HT1080 (cell line): ENCODE measurements at regions not wholly inside any gene's neighbourhood (a gene's known extent, or its start where the extent isn't known, plus 50 kb on each side); places are given as distances from the start of the nearest gene placed in this dataset.
"Not testable (repeated sequence)": the region's sequence is repeated elsewhere in the genome, so short reads cannot be mapped to it uniquely, and the experiment has no call there.

Experiments used
- DNase-seq: peaks from one replicate; pipeline ENCODE4 v3.0.0-alpha.2; 2015; ENCODE audit warnings: low read depth

DNA sequence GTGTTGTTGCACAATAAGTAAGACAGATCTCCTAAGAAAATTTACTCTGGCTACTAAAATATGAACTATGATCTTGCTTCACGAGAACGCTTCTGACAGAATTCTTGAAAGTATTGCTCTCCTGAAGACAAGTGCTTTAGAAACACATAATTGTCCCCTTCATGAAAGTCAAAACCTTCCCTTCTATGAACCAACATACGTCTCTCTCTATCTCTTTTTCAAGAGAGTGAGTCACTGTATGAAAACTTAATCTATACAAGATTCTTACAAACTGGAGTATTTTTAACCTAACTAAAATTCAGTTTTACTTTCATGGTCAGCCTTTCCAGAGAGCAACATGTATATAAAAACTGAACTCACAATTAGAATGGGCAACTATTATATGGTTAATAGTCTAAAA, 688.0 kb upstream of the CTNND2 start:
- DNase-seq, result no peak

DNA sequence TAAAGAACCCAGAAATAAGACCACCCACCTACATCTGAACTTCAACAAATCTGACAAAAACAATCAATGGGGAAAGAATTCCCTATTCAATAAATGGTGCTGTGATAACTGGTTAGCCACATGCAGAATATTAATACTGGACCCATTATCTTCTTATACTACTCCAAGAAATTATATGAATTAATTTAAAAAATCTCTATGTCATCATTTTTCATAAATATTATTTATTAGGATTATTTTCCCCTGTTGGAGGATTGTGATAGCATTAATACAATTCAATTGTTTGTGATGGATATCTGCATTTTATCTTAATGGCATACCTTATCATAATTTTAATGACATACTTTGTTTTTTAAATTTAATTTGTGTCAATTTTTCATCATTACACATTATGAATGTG, 682.2 kb upstream of the CTNND2 start:
- DNase-seq, result no peak

DNA sequence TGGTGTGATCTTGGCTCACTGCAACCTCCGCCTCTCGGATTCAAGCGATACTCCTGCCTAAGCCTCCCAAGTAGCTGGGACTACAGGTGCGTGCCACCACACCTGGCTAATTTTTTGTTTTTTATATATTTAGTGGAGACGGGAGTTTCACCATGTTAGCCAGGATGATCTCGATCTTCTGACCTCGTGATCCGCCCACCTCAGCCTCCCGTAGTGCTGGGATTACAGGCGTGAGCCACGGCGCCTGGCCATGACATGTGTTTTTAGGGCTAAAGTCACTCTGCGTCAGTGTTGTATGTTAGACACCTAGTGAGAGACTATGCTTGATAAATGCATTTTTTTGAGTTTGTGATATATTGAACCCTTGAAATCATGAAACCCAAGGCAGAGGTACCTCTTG, 674.6 kb upstream of the CTNND2 start:
- not testable (repeated sequence) for DNase-seq

DNA sequence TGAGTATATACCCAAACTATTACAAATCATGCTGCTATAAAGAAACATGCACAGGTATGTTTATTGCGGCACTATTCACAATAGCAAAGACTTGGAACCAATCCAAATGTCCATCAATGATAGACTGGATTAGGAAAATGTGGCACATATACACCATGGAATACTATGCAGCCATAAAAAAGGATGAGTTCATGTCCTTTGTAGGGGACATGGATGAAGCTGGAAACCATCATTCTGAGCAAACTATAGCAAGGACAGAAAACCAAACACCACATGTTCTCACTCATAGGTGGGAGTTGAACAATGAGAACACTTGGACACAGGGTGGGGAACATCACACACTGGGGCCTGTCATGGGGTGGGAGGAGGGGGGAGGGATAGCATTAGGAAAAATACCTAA, 672.7 kb upstream of the CTNND2 start:
- not testable (repeated sequence) for DNase-seq

DNA sequence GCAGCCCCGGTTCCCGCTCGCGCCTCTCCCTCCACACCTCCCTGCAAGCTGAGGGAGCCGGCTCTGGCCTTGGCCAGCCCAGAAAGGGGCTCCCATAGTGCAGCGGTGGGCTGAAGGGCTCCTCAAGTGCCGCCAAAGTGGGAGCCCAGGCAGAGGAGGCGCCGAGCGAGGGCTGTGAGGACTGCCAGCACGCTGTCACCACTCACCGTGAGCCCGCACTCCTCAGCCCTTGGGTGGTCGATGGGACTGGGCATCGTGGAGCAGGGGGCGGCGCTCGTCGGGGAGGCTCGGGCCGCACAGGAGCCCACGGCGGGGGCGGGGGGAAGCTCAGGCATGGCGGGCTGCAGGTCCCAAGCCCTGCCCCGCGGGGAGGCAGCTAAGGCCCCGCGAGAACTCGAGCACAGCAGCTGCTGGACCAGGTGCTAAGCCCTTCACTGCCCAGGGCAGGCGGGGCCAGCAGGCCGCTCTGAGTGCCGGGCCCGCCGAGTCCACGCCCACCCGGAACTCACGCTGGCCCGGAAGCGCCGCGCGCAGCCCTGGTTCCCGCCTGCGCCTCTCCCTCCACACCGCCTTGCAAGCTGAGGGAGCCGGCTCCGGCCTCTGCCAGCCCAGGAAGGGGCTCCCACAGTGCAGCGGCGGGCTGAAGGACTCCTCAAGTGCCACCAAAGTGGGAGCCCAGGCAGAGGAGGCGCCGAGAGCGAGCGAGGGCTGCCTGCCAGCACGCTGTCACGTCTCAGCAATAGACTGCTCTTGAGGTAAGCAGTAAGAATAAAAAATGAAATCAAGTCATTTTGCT, 670.2 kb upstream of the CTNND2 start:
- not testable (repeated sequence) for DNase-seq

DNA sequence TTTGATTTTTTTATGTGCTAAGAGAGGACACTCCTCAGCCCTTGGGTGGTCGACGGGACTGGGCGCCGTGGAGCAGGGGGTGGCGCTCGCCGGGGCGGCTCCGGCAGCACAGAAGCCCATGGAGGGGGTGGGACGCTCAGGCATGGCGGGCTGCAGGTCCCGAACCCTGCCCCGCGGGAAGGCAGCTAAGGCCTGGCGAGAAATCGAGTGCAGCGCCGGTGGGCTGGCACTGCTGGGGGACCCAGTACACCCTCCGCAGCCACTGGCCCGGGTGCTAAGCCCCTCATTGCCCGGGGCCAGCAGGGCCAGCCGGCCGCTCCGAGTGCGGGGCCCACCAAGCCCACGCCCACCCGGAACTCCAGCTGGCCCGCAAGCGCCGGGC, 669.7 kb upstream of the CTNND2 start:
- not testable (repeated sequence) for DNase-seq

DNA sequence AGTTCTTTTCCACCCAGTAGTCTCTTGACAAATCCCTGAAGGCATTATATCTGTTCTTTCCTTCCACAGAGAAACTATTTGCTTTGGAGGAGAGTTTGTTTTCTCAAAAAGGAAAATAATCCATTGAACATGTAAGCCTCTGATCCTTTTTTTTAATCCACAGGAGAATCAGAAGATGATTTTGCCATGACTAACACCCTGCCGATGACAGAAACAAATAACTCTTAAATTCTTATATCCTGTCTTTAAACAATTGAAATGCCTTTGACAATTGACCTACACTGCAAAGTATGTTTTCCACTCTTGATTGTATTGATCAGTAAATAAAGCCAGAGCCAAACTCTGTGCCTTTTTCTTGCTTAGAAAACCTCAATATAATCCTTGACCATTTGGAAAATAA, 666.4 kb upstream of the CTNND2 start:
- DNase-seq, result peak; percentile 34

DNA sequence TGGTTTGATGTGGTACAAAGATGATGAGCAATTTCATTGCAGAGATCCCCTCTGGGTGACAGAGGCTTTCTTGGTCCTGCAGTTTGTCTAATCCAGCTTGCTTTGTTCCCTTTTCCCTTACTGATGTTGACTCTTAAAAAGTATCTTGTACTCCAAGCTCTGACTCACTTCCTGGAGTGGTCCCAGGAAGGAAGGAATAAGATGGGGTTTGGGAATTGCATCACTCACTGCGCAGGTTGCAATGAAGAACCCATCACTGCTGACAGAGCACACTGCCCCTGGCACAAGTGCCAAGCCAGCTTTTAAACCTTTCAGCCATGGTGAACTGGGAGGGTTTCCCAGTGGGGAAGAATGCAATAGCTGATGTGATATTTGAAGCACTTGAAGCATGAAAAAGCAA, 662.2 kb upstream of the CTNND2 start:
- peak; percentile 84 for DNase-seq

DNA sequence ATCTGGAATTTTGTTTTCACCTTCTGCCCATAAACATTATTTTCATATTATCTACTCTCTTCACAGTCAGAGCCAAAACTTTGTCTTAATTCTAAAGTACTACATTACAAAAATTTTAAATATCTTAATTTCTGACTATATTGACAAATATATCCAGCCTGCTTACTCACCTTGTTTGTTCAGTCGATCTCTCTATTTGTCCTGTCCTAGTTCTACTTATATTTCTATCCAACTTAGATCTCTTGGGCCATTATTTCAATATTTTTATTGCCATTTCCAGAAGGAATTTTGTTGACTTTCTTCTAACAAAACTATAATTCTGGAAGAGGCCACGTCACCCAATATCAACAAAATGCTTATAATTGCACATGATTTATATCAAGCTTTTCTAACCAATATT, 652.8 kb upstream of the CTNND2 start:
- DNase-seq, result no peak

DNA sequence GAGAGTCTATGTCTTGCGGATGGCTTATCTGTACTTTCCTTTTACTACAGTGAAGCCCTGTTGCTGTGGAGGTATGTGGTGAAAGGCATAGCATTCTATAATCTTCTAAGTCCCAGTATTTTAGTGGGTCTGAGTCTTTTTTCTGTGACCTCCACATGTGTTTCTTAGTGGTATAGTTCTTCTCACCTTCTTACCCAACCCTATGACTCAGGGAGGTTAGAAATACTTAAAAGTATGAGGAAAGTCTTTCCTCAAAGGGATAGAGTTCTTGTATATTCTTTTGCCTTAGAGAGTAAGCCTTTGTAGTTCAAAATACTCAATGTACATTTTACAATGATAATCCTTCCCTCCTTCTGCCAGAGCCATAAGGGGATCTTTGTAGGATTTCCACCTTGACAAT, 621.9 kb upstream of the CTNND2 start:
- DNase-seq, result peak; percentile 7

DNA sequence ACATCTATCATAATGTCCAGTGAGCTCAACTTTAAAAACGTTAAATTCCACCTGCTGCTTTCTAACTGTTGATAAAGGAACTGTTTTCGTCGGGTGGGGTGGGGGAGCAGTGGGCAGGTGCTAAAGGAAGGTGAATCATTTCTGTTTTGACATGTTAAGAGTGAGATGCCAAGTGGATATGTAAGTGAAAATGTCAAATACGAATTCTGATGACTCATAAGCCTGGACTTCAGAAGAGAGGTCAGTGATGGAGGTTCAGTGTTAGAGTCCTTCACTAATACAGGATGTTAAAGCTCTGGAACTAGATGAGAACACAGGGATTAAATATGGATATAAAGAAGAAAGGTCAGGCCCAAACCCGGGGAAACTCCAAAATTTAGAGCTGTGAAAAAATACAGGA, 617.9 kb upstream of the CTNND2 start:
- peak; percentile 89 for DNase-seq

DNA sequence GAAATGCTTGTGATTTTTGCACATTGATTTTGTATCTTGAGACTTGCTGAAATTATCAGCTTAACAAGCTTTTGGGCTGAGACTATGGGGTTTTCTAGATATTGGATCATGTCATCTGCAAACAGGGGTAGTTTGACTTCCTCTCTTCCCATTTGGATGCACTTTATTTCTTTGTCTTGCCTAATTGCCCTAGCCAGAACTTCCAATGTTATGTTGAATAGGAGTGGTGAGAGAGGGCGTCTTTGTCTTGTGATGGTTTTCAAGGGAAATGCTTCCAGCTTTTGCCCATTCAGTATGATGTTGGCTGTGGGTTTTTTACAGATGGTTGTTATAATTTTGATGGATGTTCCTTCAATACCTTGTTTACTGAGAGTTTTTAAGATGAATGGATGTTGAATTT, 600.7 kb upstream of the CTNND2 start:
- not testable (repeated sequence) for DNase-seq

DNA sequence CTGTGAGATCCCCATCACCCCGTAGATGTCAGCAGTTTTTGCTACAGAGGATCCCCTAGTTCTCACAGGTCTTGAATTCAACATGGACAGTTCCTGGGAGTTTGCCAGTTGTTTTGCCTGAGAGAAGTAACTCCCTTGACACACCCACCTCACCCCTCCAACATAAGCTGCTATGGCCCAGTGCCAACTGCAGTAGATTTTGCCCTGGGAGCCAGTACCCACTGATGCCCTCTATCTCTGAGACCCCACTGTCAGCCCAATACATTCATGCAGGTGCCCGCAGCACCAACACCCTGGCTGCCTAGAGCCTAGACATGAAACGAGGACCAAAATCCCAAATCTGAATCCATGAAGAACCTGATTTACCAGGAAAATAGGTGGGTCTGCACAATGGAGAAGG, 583.9 kb upstream of the CTNND2 start:
- no peak for DNase-seq

DNA sequence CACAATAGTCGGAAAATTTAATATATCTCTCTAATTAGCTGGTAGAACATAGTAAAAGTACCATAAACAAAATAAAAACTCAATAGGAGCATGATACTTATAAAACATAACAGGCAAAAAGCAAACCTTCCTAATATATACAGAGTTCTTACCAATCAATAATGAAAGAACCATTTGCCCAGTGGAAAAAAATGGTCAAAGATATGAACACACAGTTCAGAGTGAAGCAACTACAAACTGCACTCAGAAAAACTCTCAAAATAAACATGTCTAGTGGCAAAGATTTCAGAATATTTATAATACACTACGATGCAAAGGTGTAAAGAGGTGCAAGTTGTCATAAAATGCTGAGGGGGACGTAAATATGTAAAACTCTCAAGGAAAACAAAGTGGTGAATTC, 576.2 kb upstream of the CTNND2 start:
- no peak for DNase-seq

DNA sequence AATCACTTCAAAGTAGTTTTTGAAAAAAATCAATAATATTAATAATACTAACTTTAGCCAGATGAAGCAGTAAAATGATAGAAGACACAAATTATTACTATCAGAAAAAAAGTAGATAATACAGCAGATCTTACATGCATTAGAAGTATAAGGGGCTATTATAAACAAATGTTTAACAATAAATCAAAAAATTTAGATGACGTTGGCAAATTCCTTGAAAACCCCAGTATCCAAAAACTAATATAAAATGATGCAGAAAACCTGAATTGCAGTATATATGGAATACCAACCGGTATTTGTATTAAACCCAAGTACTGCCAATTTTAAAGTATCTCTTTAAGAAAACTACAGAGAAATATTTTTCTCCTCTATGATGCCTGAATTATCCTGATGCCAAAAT, 573.3 kb upstream of the CTNND2 start:
- DNase-seq, result no peak

DNA sequence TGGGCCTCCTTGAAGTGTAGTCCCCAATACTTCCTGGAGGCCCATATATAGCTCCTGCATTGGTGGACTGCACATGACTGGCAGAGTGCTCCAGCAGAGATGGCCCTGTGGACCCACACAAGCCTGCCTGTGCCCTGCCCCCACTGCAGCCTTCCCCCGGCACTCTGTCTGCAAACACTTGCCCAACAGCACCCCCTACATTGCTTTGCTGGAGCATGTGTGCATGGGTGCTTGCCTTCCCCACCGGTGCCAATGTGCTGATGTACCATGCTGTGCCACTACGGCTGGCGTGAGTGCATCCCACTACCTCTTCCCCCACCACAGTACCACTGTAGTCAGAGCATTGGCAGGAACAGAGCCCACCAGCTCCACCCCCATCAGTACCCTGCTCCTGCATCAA, 563.6 kb upstream of the CTNND2 start:
- DNase-seq, result no peak

DNA sequence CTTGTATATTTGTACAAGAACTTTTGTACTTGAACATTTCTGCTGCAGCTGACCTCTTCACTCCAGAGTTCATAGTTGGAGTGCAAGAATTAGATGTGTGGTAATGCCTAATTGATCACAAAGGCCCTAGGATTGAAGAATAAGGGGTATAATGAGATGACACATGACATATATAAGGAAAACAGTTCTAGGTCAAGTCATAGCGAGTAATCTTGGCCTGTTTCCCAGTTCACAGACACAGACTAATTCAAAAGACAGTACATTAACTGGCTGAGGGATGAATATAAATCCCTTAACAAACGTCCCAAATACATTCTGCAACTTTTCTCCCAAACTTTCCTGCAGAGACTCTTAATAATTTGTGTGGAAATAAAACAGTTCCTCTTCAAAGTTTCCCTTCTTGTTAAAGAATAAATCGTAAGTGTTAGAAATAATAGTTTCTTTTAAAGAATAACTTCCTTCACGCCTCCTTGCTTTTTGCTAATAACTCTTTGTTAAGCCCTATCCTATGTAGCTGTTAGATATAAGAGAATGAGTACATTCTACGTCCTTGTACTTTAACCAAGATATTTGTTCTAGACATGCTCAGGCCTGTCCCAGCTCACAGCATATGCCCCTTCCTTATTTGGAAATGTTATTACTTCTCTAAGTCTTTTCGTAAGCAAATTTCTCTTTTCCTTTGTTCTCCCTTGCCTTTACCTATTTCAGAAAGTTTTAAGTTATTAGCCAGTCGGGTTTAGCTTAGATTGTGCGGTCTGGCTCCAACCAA, 556.4 kb upstream of the CTNND2 start:
- DNase-seq, result peak; percentile 77

DNA sequence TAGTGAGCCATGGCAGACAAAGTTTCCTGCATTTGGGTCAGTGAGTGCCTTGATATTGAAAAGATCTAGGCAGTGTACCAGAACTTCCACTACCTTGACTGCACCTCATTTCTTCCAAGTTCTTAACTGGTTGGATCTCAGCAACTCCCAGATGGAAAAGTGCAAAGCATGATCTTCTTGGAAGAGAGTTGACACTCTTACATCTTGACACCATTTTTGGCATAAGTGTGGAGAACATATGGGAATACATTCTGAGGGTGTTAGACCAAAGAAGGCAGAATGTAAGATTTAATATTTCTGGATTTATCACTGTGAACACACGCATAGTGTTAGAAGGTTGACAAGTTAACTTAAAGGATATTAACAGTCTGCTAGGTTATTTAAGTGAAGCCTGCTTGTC, 555.1 kb upstream of the CTNND2 start:
- no peak for DNase-seq

DNA sequence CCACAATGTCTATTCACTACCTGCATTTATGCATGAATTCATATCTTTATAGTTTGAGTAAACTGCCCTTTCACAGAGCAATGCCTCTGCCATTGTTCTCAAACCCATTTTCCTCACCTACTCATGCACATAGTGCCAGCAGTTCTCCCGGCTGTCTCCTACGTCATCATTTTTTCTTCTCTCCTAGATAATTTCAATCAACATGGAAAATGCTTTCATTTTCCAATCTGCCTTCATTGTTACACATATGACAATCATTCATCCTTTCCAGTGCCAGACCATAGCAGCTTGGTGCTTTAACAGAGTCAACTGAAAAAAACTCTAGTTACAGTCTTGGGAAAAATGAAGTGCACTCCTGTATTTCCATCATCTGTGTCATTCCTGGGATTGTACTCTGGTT, 514.8 kb upstream of the CTNND2 start:
- no peak for DNase-seq

DNA sequence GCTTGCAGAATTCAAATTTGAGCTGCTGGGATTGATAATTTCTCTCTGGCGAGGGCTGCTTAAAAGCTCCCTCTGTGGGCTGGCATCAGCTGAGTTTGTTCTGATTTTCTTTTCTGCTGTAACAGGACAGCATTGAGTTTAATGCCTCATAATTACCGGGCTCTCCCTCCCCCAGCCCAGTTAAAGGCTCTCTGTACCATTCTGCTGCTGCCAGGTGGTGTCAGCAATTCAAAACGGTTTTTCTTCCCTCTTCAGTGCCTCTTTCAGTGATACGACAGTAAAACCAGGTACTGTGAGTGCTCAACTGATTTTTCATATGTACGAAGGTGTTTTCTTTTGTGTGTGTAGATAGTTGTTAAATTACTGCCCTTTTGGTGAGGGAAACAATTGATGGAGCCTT, 509.3 kb upstream of the CTNND2 start:
- DNase-seq, result no peak

DNA sequence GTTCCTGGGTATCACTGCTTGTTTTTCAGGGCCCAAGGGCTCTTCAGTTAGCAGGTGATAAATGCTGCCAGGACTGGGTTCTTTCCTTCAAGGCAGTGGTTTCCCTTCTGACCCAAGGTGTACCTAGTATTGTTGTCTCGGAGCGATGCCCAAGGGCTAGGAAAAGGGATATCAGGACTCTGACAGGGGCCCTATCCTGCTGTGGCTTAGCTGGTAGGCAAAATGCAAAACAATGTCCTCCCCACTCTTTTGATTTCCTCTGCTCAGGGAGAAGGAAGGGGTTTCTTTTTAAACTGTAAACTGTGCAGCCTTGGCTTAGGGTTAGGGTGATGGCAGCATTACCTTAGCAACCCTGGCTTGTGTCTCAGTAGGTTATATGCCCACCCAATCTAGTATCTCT, 508.8 kb upstream of the CTNND2 start:
- DNase-seq, result no peak

DNA sequence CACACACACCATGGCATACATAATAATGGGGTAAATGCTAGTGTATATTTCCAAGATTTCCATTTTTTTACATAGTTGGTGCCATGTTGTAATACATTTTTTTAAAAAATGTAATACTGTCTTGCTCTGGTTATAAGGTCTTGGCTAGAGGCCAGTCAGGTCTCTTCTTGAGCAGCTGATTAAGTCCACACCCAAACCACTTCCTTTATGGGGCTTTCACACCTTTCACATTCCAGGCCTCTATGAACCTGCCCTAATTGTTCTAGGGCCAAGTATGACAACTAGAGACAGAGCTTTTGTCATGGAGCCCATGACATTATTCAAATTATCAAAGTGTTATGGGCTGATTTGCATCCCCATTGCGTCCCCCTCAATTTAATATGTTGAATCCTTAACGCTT, 495.6 kb upstream of the CTNND2 start:
- peak; percentile 54 for DNase-seq

DNA sequence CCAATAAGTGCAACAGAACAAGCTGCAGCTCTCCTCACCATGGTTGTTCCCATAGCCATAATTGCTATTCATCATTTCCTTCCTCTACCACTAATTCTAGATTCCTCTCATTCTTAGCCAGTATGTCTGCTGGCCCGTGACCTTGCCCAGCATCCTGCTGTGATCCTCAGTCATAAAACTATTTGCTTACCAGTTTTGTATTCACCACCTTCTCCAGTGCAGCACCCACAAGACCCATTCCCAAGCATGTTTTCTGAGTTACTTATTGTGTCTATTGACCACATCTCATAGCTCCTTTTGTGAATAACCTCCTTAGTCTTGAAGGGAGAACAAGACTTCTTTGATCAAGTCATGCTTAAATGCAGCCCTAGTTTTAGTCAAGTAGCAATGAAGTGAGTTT, 488.0 kb upstream of the CTNND2 start:
- peak; percentile 94 for DNase-seq
